ENCODE measurements at regions not wholly inside any gene's neighbourhood (a gene's known extent, or its start where the extent isn't known, plus 50 kb on each side); places are given as distances from the start of the nearest gene placed in this dataset.
"Not testable (repeated sequence)": the region's sequence is repeated elsewhere in the genome, so short reads cannot be mapped to it uniquely, and the experiment has no call there.

GRCh38 chr18:75839686-75840085 lies 412.2 kb upstream of the SMIM21 start:
- not testable (repeated sequence) for H3K4me3 ChIP-seq (ENCODE audit: low read depth in 1 of 2, low read length in 2 of 2); H3K4me1 ChIP-seq (ENCODE audit: insufficient read depth, low read length); H3K9me3 ChIP-seq (ENCODE audit: low read length); H3K9ac ChIP-seq (ENCODE audit: low read length); H3K27me3 ChIP-seq (ENCODE audit: control insufficient read depth in 1 of 2, insufficient read depth in 2 of 2, low read length in 2 of 2); H3K36me3 ChIP-seq (ENCODE audit: insufficient read depth, low read length); H3K27ac ChIP-seq (ENCODE audit: low read depth, low read length)

GRCh38 chr18:75839041-75839440 lies 411.5 kb upstream of the SMIM21 start:
- Histone ChIP-seq H3K9me3 (ENCODE audit: low read length) (no peaks in the 10 kb centered on the region), H3K4me3 (ENCODE audit: low read depth in 1 of 2, low read length in 2 of 2) (no peak overlapping the region), H3K27me3 (ENCODE audit: control insufficient read depth in 1 of 2, insufficient read depth in 2 of 2, low read length in 2 of 2) (no peaks in the 10 kb centered on the region), H3K9ac (ENCODE audit: low read length) (no peak overlapping the region), H3K4me1 (ENCODE audit: insufficient read depth, low read length) (no peaks in the 10 kb centered on the region), H3K36me3 (ENCODE audit: insufficient read depth, low read length) (no peaks in the 10 kb centered on the region), H3K27ac (ENCODE audit: low read depth, low read length) (no peak overlapping the region)

GRCh38 chr18:75837316-75837715 lies 409.8 kb upstream of the SMIM21 start:
- H3K9me3 ChIP-seq (ENCODE audit: low read length): no peaks in the 10 kb centered on the region
- no peak overlapping the region for H3K9ac ChIP-seq (ENCODE audit: low read length)
- no peaks in the 10 kb centered on the region for H3K36me3 ChIP-seq (ENCODE audit: insufficient read depth, low read length)
- no peaks in the 10 kb centered on the region for H3K27me3 ChIP-seq (ENCODE audit: control insufficient read depth in 1 of 2, insufficient read depth in 2 of 2, low read length in 2 of 2)
- H3K4me1 ChIP-seq (ENCODE audit: insufficient read depth, low read length): no peaks in the 10 kb centered on the region
- no peak overlapping the region for H3K27ac ChIP-seq (ENCODE audit: low read depth, low read length)
- H3K4me3 ChIP-seq (ENCODE audit: low read depth in 1 of 2, low read length in 2 of 2): no peak overlapping the region

- Histone ChIP-seq H3K27me3 (ENCODE audit: control insufficient read depth in 1 of 2, insufficient read depth in 2 of 2, low read length in 2 of 2) (no peaks in the 10 kb centered on the region), H3K4me1 (ENCODE audit: insufficient read depth, low read length) (no peaks in the 10 kb centered on the region), H3K27ac (ENCODE audit: low read depth, low read length) (no peak overlapping the region), H3K9me3 (ENCODE audit: low read length) (no peaks in the 10 kb centered on the region), H3K9ac (ENCODE audit: low read length) (no peak overlapping the region), H3K4me3 (ENCODE audit: low read depth in 1 of 2, low read length in 2 of 2) (no peak overlapping the region), H3K36me3 (ENCODE audit: insufficient read depth, low read length) (no peaks in the 10 kb centered on the region)
Measured at GRCh38 chr18:75836516-75836915, 409.0 kb upstream of the SMIM21 start.

GRCh38 chr18:75831960-75832359 lies 404.5 kb upstream of the SMIM21 start:
- H3K4me3 ChIP-seq (ENCODE audit: low read depth in 1 of 2, low read length in 2 of 2): no peak overlapping the region

GRCh38 chr18:75830828-75831227 lies 403.3 kb upstream of the SMIM21 start:
- no peak overlapping the region for H3K27ac ChIP-seq (ENCODE audit: low read depth, low read length)
- peaks cover 29% of the 10 kb centered on the region for H3K4me1 ChIP-seq (ENCODE audit: insufficient read depth, low read length)
- H3K9ac ChIP-seq (ENCODE audit: low read length): no peak overlapping the region
- H3K36me3 ChIP-seq (ENCODE audit: insufficient read depth, low read length): no peaks in the 10 kb centered on the region
- no peak overlapping the region for H3K4me3 ChIP-seq (ENCODE audit: low read depth in 1 of 2, low read length in 2 of 2)
- no peaks in the 10 kb centered on the region for H3K27me3 ChIP-seq (ENCODE audit: control insufficient read depth in 1 of 2, insufficient read depth in 2 of 2, low read length in 2 of 2)
- no peaks in the 10 kb centered on the region for H3K9me3 ChIP-seq (ENCODE audit: low read length)

More at GRCh38 chr18:75831960-75832359, 404.5 kb upstream of the SMIM21 start:
- Histone ChIP-seq H3K36me3 (ENCODE audit: insufficient read depth, low read length) (no peaks in the 10 kb centered on the region), H3K9ac (ENCODE audit: low read length) (no peak overlapping the region), H3K27ac (ENCODE audit: low read depth, low read length) (no peak overlapping the region), H3K27me3 (ENCODE audit: control insufficient read depth in 1 of 2, insufficient read depth in 2 of 2, low read length in 2 of 2) (no peaks in the 10 kb centered on the region), H3K9me3 (ENCODE audit: low read length) (no peaks in the 10 kb centered on the region), H3K4me1 (ENCODE audit: insufficient read depth, low read length) (peaks cover 22% of the 10 kb centered on the region)

GRCh38 chr18:75829091-75829490 lies 401.6 kb upstream of the SMIM21 start:
- H3K9me3 ChIP-seq (ENCODE audit: low read length): no peaks in the 10 kb centered on the region
- H3K4me1 ChIP-seq (ENCODE audit: insufficient read depth, low read length): peaks cover 29% of the 10 kb centered on the region
- no peaks in the 10 kb centered on the region for H3K27me3 ChIP-seq (ENCODE audit: control insufficient read depth in 1 of 2, insufficient read depth in 2 of 2, low read length in 2 of 2)
- H3K36me3 ChIP-seq (ENCODE audit: insufficient read depth, low read length): no peaks in the 10 kb centered on the region
- no peak overlapping the region for H3K27ac ChIP-seq (ENCODE audit: low read depth, low read length)
- no peak overlapping the region for H3K9ac ChIP-seq (ENCODE audit: low read length)
- no peak overlapping the region for H3K4me3 ChIP-seq (ENCODE audit: low read depth in 1 of 2, low read length in 2 of 2)

- H3K36me3 ChIP-seq (ENCODE audit: insufficient read depth, low read length): no peaks in the 10 kb centered on the region
Measured at GRCh38 chr18:75828379-75828778, 400.9 kb upstream of the SMIM21 start.

GRCh38 chr18:75827751-75828287 lies 400.3 kb upstream of the SMIM21 start:
- Histone ChIP-seq H3K9me3 (ENCODE audit: low read length) (no peaks in the 10 kb centered on the region), H3K27me3 (ENCODE audit: control insufficient read depth in 1 of 2, insufficient read depth in 2 of 2, low read length in 2 of 2) (no peaks in the 10 kb centered on the region), H3K27ac (ENCODE audit: low read depth, low read length) (no peak overlapping the region), H3K4me3 (ENCODE audit: low read depth in 1 of 2, low read length in 2 of 2) (no peak overlapping the region), H3K4me1 (ENCODE audit: insufficient read depth, low read length) (peaks cover 34% of the 10 kb centered on the region), H3K36me3 (ENCODE audit: insufficient read depth, low read length) (no peaks in the 10 kb centered on the region), H3K9ac (ENCODE audit: low read length) (no peak overlapping the region)

More at GRCh38 chr18:75828379-75828778, 400.9 kb upstream of the SMIM21 start:
- H3K27me3 ChIP-seq (ENCODE audit: control insufficient read depth in 1 of 2, insufficient read depth in 2 of 2, low read length in 2 of 2): no peaks in the 10 kb centered on the region
- H3K4me1 ChIP-seq (ENCODE audit: insufficient read depth, low read length): peaks cover 29% of the 10 kb centered on the region
- H3K9ac ChIP-seq (ENCODE audit: low read length): no peak overlapping the region
- H3K27ac ChIP-seq (ENCODE audit: low read depth, low read length): no peak overlapping the region
- H3K4me3 ChIP-seq (ENCODE audit: low read depth in 1 of 2, low read length in 2 of 2): no peak overlapping the region
- no peaks in the 10 kb centered on the region for H3K9me3 ChIP-seq (ENCODE audit: low read length)

- peaks cover 53% of the 10 kb centered on the region for H3K4me1 ChIP-seq (ENCODE audit: insufficient read depth, low read length)
- H3K27ac ChIP-seq (ENCODE audit: low read depth, low read length): no peak overlapping the region
- H3K4me3 ChIP-seq (ENCODE audit: low read depth in 1 of 2, low read length in 2 of 2): no peak overlapping the region
- H3K27me3 ChIP-seq (ENCODE audit: control insufficient read depth in 1 of 2, insufficient read depth in 2 of 2, low read length in 2 of 2): no peaks in the 10 kb centered on the region
- H3K9ac ChIP-seq (ENCODE audit: low read length): no peak overlapping the region
- no peaks in the 10 kb centered on the region for H3K9me3 ChIP-seq (ENCODE audit: low read length)
- no peaks in the 10 kb centered on the region for H3K36me3 ChIP-seq (ENCODE audit: insufficient read depth, low read length)
Measured at GRCh38 chr18:75824661-75825060, 397.2 kb upstream of the SMIM21 start.

- H3K9ac ChIP-seq (ENCODE audit: low read length): no peak overlapping the region
- H3K4me3 ChIP-seq (ENCODE audit: low read depth in 1 of 2, low read length in 2 of 2): no peak overlapping the region
- peaks cover 56% of the 10 kb centered on the region for H3K4me1 ChIP-seq (ENCODE audit: insufficient read depth, low read length)
- H3K27me3 ChIP-seq (ENCODE audit: control insufficient read depth in 1 of 2, insufficient read depth in 2 of 2, low read length in 2 of 2): no peaks in the 10 kb centered on the region
- H3K36me3 ChIP-seq (ENCODE audit: insufficient read depth, low read length): no peaks in the 10 kb centered on the region
- no peaks in the 10 kb centered on the region for H3K9me3 ChIP-seq (ENCODE audit: low read length)
- peak overlapping the region; percentile 76 for H3K27ac ChIP-seq (ENCODE audit: low read depth, low read length)
Measured at GRCh38 chr18:75823471-75823870, 396.0 kb upstream of the SMIM21 start.

- Histone ChIP-seq H3K27ac (ENCODE audit: low read depth, low read length) (peak overlapping the region; percentile 27), H3K27me3 (ENCODE audit: control insufficient read depth in 1 of 2, insufficient read depth in 2 of 2, low read length in 2 of 2) (no peaks in the 10 kb centered on the region), H3K9ac (ENCODE audit: low read length) (no peak overlapping the region), H3K36me3 (ENCODE audit: insufficient read depth, low read length) (no peaks in the 10 kb centered on the region), H3K4me3 (ENCODE audit: low read depth in 1 of 2, low read length in 2 of 2) (peak overlapping the region in 1 of 2 donors; percentile 30), H3K4me1 (ENCODE audit: insufficient read depth, low read length) (peaks cover 51% of the 10 kb centered on the region), H3K9me3 (ENCODE audit: low read length) (no peaks in the 10 kb centered on the region)
Measured at GRCh38 chr18:75818383-75818782, 390.9 kb upstream of the SMIM21 start.
